Kidney (tissue), 13 donors: ENCODE measurements at regions not wholly inside any gene's neighbourhood (a gene's known extent, or its start where the extent isn't known, plus 50 kb on each side); places are given as distances from the start of the nearest gene placed in this dataset.

ENCODE experiments used
- DNase-seq, 5 donors: peaks; one replicate each; pipeline ENCODE4 v3.0.0-alpha.2; 2013 to 2020
- FAIRE-seq: peaks from 2 replicates; lab custom pipeline; 2012; peaks lifted over from hg19 to GRCh38; lab: Jason Lieb, UNC
- H3K27ac ChIP-seq, 2 donors: one replicate each; pipeline ENCODE4 v1.7.0; 2013; ENCODE audit warnings: low read depth in 2 of 2, low read length in 2 of 2, inconsistent platforms in 1 of 2
- H3K27me3 ChIP-seq: one replicate; pipeline ENCODE4 v1.7.1; 2013; ENCODE audit warnings: low read length, inconsistent platforms; ENCODE audit not compliant: control insufficient read depth, insufficient read depth
- H3K36me3 ChIP-seq, 3 donors: one replicate each; pipeline versions ENCODE4 v1.7.0 to v1.7.1; 2013; ENCODE audit warnings: low read length in 3 of 3, control low read depth in 1 of 3, inconsistent platforms in 1 of 3; ENCODE audit not compliant: insufficient read depth in 3 of 3, control insufficient read depth in 2 of 3
- H3K4me1 ChIP-seq, 3 donors: one replicate each; pipeline versions ENCODE4 v1.7.0 to v1.7.1; 2013; ENCODE audit warnings: low read length in 3 of 3, inconsistent platforms in 1 of 3, low read depth in 1 of 3; ENCODE audit not compliant: control insufficient read depth in 2 of 3, insufficient read depth in 2 of 3
- H3K4me3 ChIP-seq, 3 donors: one replicate each; pipeline versions ENCODE4 v1.7.0 to v1.8.1; 2013; ENCODE audit warnings: low read length in 3 of 3, control low read depth in 1 of 3, inconsistent platforms in 1 of 3
- H3K9ac ChIP-seq, 3 donors: one replicate each; pipeline versions ENCODE4 v1.7.0 to v1.7.1; 2013; ENCODE audit warnings: low read length in 3 of 3, control low read depth in 1 of 3, inconsistent platforms in 1 of 3
- H3K9me3 ChIP-seq, 3 donors: one replicate each; pipeline versions ENCODE4 v1.7.0 to v1.7.1; 2013; ENCODE audit warnings: low read length in 3 of 3, control low read depth in 1 of 3, inconsistent platforms in 1 of 3; ENCODE audit not compliant: control insufficient read depth in 2 of 3, insufficient read depth in 1 of 3
- CTCF ChIP-seq: IDR thresholded peaks from 3 replicates; pipeline ENCODE4 v1.5.1; 2012; ENCODE audit warnings: mild to moderate bottlenecking, moderate library complexity, borderline replicate concordance; ENCODE audit not compliant: insufficient read depth; ENCODE audit errors: extremely low read depth
- intact Hi-C: fragments of 100-400 bp; cut with DNase I; formaldehyde crosslinking; loops from one replicate; pipeline ENCODE4 v1.11.1; 2022
- donor health status: control.
- donor health status: control.
- donor health status: control.
- donor health status: control.
- donor health status: control.
- donor health status: DM: yes; HTN: yes; CAD: no.
- donor health status: Normal renal cell carcinoma (clear cell type).

DNA sequence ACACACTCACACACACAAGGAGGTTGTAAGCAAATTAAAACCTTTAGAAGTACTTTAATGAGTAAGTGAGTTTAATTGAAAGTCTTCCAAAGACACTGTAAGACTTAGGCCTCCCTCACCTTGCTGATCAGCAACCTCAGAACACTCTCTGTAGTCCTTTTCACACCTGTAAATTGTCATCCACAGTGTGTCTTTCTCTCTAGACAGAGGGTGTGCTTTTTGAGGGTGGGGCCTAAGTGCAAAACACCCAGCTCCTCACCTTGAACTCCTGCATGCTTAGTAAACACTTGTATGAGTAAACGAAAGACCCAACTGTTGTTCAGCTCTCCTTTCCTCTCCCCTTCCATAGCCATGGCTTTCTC, 183.2 kb upstream of the IL12A start:
- H3K4me1 ChIP-seq, result peaks cover 0 to 25% (median 9%) of the 10 kb centered on the region in 3 donors
- no peaks in the 10 kb centered on the region for H3K9me3 ChIP-seq
- H3K36me3 ChIP-seq, result no peaks in the 10 kb centered on the region
- H3K4me3 ChIP-seq, result no peak overlapping the region
- H3K27me3 ChIP-seq, result no peaks in the 10 kb centered on the region
- H3K27ac ChIP-seq, result no peak overlapping the region
- DNase-seq (no peak), FAIRE-seq (no peak)
- intact Hi-C loops, result loop anchor here (10.0 kb wide), 2 partner anchors 181 to 541 kb away; no protein-coding TSS in a partner anchor
- H3K9ac ChIP-seq, result no peak overlapping the region
- TF ChIP-seq CTCF, result no peak

GRCh38 chr3:159806412-159806811, 182.2 kb upstream of the IL12A start:
- intact Hi-C loops, result loop anchor here (10.0 kb wide), 2 partner anchors 182 to 542 kb away; no protein-coding TSS in a partner anchor
- no peak overlapping the region for H3K4me3 ChIP-seq
- no peak overlapping the region for H3K9ac ChIP-seq
- H3K36me3 ChIP-seq, result no peaks in the 10 kb centered on the region
- H3K9me3 ChIP-seq, result no peaks in the 10 kb centered on the region
- peak in 2 of 5 donors; percentile 63 to 67 for DNase-seq
- no peaks in the 10 kb centered on the region for H3K27me3 ChIP-seq
- TF ChIP-seq CTCF, result no peak
- FAIRE-seq, result no peak
- H3K4me1 ChIP-seq, result peaks cover 0 to 22% (median 6%) of the 10 kb centered on the region in 3 donors
- H3K27ac ChIP-seq, result peak overlapping the region in 1 of 2 donors; percentile 17

- TF ChIP-seq CTCF, result no peak
Observed at GRCh38 chr3:159807137-159808040, 181.2 kb upstream of the IL12A start.

More at GRCh38 chr3:159807137-159808040, 181.2 kb upstream of the IL12A start:
- intact Hi-C loops, result loop anchor here (10.0 kb wide), 2 partner anchors 183 to 543 kb away; no protein-coding TSS in a partner anchor
- FAIRE-seq (no peak), DNase-seq (no peak)
- Histone ChIP-seq H3K9me3 (no peaks in the 10 kb centered on the region), H3K27me3 (no peaks in the 10 kb centered on the region), H3K4me1 (peaks cover 0 to 22% (median 6%) of the 10 kb centered on the region in 3 donors), H3K36me3 (no peaks in the 10 kb centered on the region), H3K4me3 (no peak overlapping the region), H3K27ac (no peak overlapping the region), H3K9ac (no peak overlapping the region)
